Ectodermal cell (in vitro differentiated cells): ENCODE measurements at regions not wholly inside any gene's neighbourhood (a gene's known extent, or its start where the extent isn't known, plus 50 kb on each side); places are given as distances from the start of the nearest gene placed in this dataset.

Experiments used
- H3K27ac ChIP-seq: 2 replicates; pipeline ENCODE4 v1.7.0; 2013; ENCODE audit warnings: mild to moderate bottlenecking, low read depth, low read length; ENCODE audit not compliant: insufficient read depth, poor library complexity, severe bottlenecking
- H3K27me3 ChIP-seq: 2 replicates; pipeline ENCODE4 v1.7.0; 2013; ENCODE audit warnings: mild to moderate bottlenecking, low read length; ENCODE audit not compliant: insufficient read depth, control insufficient read depth, poor library complexity, severe bottlenecking
- H3K36me3 ChIP-seq: one replicate; pipeline ENCODE4 v1.7.0; 2013; ENCODE audit warnings: low read length; ENCODE audit not compliant: control insufficient read depth, insufficient read depth
- H3K4me1 ChIP-seq: one replicate; pipeline ENCODE4 v1.7.0; 2013; ENCODE audit warnings: low read length; ENCODE audit not compliant: control insufficient read depth, insufficient read depth
- H3K4me3 ChIP-seq: 2 replicates; pipeline ENCODE4 v1.7.0; 2013; ENCODE audit warnings: low read depth, low read length, control low read depth; ENCODE audit not compliant: insufficient read depth
- H3K9me3 ChIP-seq: 2 replicates; pipeline ENCODE4 v1.7.0; 2013; ENCODE audit warnings: mild to moderate bottlenecking, low read length, moderate library complexity; ENCODE audit not compliant: control insufficient read depth
- WGBS, 2 experiments: methylation state at CpG; one replicate each; pipeline ENCODE4 v1.1.7; 2013; ENCODE audit warnings: missing lambda C conversion rate in 2 of 2; 5-methylcytosine and 5-hydroxymethylcytosine counted together

GRCh38 chr15:95793231-95793630, 537.3 kb upstream of the NR2F2 start:
- H3K9me3 ChIP-seq = no peaks in the 10 kb centered on the region
- H3K4me3 ChIP-seq = no peak overlapping the region
- 88 to 100% methylated on average over 1 of the region's 2 CpGs for WGBS, 2 experiments
- H3K27me3 ChIP-seq = no peaks in the 10 kb centered on the region
- H3K36me3 ChIP-seq = no peaks in the 10 kb centered on the region
- no peaks in the 10 kb centered on the region for H3K4me1 ChIP-seq
- no peak overlapping the region for H3K27ac ChIP-seq

- WGBS, 2 experiments = 100% methylated on average over 1 of the region's 1 CpG; no CpG with 5 or more reads in 1 of the 2 experiments
- Histone ChIP-seq H3K4me1 (no peaks in the 10 kb centered on the region), H3K27ac (no peak overlapping the region), H3K27me3 (no peaks in the 10 kb centered on the region), H3K4me3 (no peak overlapping the region), H3K9me3 (no peaks in the 10 kb centered on the region), H3K36me3 (no peaks in the 10 kb centered on the region)
Measured at GRCh38 chr15:95795386-95795785, 535.1 kb upstream of the NR2F2 start.

DNA sequence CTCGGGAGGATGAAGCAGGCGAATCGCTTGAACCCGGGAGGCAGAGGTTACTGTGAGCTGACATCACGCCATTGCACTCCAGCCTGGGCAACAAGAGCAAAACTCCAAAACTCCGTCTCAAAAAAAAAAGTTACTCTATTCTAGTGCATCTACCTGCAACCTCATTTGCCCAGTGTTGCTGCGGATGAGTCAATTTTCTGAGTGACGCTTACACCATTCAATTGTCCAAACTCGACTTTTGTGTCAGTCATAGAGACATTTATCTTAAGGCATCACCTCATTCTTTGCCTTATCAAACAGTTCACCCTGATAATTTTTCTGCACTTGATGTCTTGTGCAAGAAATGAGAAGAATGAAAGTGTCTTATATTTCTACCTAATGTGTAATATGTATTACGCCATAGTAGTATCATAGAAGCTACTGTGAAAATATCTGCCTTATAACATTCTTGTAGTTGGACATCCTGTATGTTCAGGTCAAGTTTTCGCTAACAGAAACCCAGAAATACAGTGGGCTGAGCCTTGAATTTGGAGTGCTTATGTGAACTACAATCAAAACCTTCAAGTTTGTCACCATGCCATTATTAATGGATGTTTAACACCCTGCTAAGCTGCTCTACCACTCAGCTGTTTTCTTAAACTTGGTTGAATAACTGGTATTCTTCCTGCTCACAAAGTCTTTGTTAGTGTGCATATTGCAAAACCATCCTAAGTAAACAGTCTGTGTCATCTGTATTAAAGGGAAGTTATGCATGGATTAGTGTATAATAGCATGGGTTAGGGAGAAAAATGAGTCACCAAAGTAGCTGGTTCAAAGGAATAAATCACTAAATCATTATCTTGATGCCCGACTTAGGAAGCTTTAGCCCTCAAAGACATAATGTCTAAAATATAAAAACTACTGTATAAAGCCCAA, 531.0 kb upstream of the NR2F2 start:
- 95 to 96% methylated on average over 11 to 12 of the region's 12 CpGs for WGBS, 2 experiments
- Histone ChIP-seq H3K4me3 (no peak overlapping the region), H3K27me3 (no peaks in the 10 kb centered on the region), H3K36me3 (no peaks in the 10 kb centered on the region), H3K4me1 (no peaks in the 10 kb centered on the region), H3K27ac (no peak overlapping the region), H3K9me3 (no peaks in the 10 kb centered on the region)

- H3K4me1 ChIP-seq = no peaks in the 10 kb centered on the region
- H3K4me3 ChIP-seq = no peak overlapping the region
- no peaks in the 10 kb centered on the region for H3K27me3 ChIP-seq
- no peak overlapping the region for H3K27ac ChIP-seq
- H3K36me3 ChIP-seq = no peaks in the 10 kb centered on the region
- H3K9me3 ChIP-seq = no peaks in the 10 kb centered on the region
Measured at GRCh38 chr15:95804484-95804883, 526.0 kb upstream of the NR2F2 start.

- Histone ChIP-seq H3K4me1 (no peaks in the 10 kb centered on the region), H3K36me3 (no peaks in the 10 kb centered on the region), H3K4me3 (no peak overlapping the region), H3K27me3 (no peaks in the 10 kb centered on the region), H3K9me3 (no peaks in the 10 kb centered on the region), H3K27ac (no peak overlapping the region)
- 81 to 92% methylated on average over 2 of the region's 2 CpGs for WGBS, 2 experiments
Measured at GRCh38 chr15:95812491-95812890, 518.0 kb upstream of the NR2F2 start.

DNA sequence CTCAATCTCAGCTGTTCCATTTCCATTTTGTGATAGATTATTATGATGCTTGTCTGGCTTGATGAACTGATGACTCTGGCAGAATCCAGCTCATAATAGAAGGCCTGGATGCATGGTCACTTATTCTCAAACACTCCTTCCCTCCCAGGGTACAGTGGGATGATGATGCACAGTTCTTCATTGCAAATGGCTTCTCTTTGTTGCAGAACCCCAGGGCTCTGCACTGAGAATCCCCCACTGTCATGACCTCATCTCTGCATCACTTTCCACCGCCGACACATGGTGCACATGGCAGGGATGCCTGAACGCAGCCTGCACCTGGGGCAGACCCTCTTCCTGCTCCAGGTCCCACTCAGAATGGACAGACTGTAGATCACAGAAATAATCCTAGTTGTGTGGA, 515.6 kb upstream of the NR2F2 start:
- no peak overlapping the region for H3K4me3 ChIP-seq
- no peaks in the 10 kb centered on the region for H3K27me3 ChIP-seq
- H3K36me3 ChIP-seq = no peaks in the 10 kb centered on the region
- H3K9me3 ChIP-seq = no peaks in the 10 kb centered on the region
- 91 to 92% methylated on average over 3 of the region's 3 CpGs for WGBS, 2 experiments
- no peaks in the 10 kb centered on the region for H3K4me1 ChIP-seq
- H3K27ac ChIP-seq = no peak overlapping the region

- Histone ChIP-seq H3K4me3 (no peak overlapping the region), H3K36me3 (no peaks in the 10 kb centered on the region), H3K4me1 (no peaks in the 10 kb centered on the region), H3K27ac (no peak overlapping the region), H3K9me3 (no peaks in the 10 kb centered on the region), H3K27me3 (no peaks in the 10 kb centered on the region)
- 94 to 95% methylated on average over 3 to 4 of the region's 4 CpGs for WGBS, 2 experiments
Measured at GRCh38 chr15:95816591-95816990, 513.9 kb upstream of the NR2F2 start.

DNA sequence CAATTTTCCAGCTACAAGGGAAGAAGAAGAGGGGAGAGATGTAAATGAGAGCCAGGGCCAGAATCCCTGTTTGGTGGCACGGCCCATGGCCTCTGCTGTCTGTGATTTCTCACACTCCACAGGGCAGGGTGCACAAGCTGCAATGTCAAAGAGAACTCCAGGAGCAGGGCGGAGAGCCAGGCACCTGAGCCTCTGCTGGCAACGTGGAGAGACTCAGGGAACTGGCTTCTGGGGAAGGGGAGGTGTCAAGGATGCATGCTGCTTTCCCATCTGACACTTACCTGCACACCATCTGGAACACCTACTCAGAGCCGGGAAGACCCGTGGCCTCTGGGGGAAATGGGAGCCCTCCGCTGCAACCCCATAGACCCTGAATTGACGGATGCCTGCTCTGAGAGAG, 507.5 kb upstream of the NR2F2 start:
- no peaks in the 10 kb centered on the region for H3K27me3 ChIP-seq
- H3K9me3 ChIP-seq = no peaks in the 10 kb centered on the region
- H3K4me3 ChIP-seq = no peak overlapping the region
- H3K36me3 ChIP-seq = no peaks in the 10 kb centered on the region
- H3K27ac ChIP-seq = no peak overlapping the region
- WGBS, 2 experiments = 86 to 91% methylated on average over 7 of the region's 7 CpGs
- H3K4me1 ChIP-seq = no peaks in the 10 kb centered on the region

GRCh38 chr15:95825208-95825607, 505.3 kb upstream of the NR2F2 start:
- Histone ChIP-seq H3K4me1 (peaks cover 8% of the 10 kb centered on the region), H3K36me3 (no peaks in the 10 kb centered on the region), H3K27ac (no peak overlapping the region), H3K9me3 (no peaks in the 10 kb centered on the region), H3K27me3 (no peaks in the 10 kb centered on the region), H3K4me3 (no peak overlapping the region)
- 89 to 96% methylated on average over 2 of the region's 2 CpGs for WGBS, 2 experiments

DNA sequence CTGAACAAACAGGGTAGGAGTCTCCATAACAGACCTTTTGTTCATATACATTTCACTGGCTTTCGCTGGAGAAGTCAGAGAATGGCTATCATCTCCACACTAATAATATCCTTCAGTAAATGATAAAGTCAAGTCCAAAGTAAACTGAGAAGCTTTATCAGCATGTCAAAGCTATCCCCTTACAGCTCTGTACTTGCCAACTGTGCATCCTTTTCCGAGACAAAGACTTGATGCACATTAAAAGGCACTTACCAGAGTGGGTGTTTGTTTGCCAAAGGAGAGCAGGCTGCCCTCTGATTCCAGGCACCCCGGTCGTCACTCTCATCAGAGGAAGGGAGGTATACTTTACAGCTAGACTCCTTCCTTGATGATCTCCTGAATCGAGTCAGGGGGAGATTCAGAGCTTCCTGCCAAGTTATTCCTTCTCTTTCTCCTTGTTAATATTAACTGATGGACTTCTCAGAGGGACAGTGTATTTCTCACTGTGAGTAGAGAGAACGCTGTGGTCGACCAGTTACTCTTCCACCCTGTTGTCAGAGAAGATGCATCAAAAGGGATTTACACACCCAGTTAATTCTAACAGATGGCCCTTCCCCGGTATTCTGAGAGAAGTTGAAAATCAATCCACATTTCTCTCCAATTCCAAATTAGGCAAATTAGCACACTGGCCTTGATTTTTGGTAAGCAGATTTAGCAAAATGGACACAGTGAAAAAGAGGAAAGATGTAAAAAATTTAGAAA, 504.7 kb upstream of the NR2F2 start:
- 87 to 91% methylated on average over 8 of the region's 8 CpGs for WGBS, 2 experiments
- no peak overlapping the region for H3K27ac ChIP-seq
- H3K9me3 ChIP-seq = no peaks in the 10 kb centered on the region

More for the DNA sequence above, 504.7 kb upstream of the NR2F2 start:
- peaks cover 13% of the 10 kb centered on the region for H3K4me1 ChIP-seq
- no peaks in the 10 kb centered on the region for H3K27me3 ChIP-seq
- H3K4me3 ChIP-seq = no peak overlapping the region
- H3K36me3 ChIP-seq = no peaks in the 10 kb centered on the region
